Liver (tissue), 8 donors: ENCODE measurements at regions not wholly inside any gene's neighbourhood (a gene's known extent, or its start where the extent isn't known, plus 50 kb on each side); places are given as distances from the start of the nearest gene placed in this dataset.
"Not testable (repeated sequence)": the region's sequence is repeated elsewhere in the genome, so short reads cannot be mapped to it uniquely, and the experiment has no call there.

ENCODE experiments used
- DNase-seq: peaks from one replicate; pipeline ENCODE4 v3.0.0-alpha.2; 2017; ENCODE audit warnings: low spot score
- H3K27ac ChIP-seq, 2 donors: one replicate each; pipeline ENCODE4 v1.7.0; 2013; ENCODE audit warnings: inconsistent platforms in 2 of 2, low read length in 2 of 2, control low read depth in 1 of 2, low read depth in 1 of 2, mild to moderate bottlenecking in 1 of 2
- H3K27me3 ChIP-seq, 4 donors: one replicate each; pipeline versions ENCODE4 v1.6.1 to v1.7.0; 2013; ENCODE audit warnings: low read length in 3 of 4, inconsistent platforms in 1 of 4, mild to moderate bottlenecking in 1 of 4, moderate library complexity in 1 of 4; ENCODE audit not compliant: control insufficient read depth in 4 of 4, insufficient read depth in 4 of 4
- H3K36me3 ChIP-seq, 4 donors: one replicate each; pipeline versions ENCODE4 v1.6.1 to v1.7.0; 2013; ENCODE audit warnings: low read length in 3 of 4, mild to moderate bottlenecking in 3 of 4, low read depth in 1 of 4, moderate library complexity in 1 of 4; ENCODE audit not compliant: control insufficient read depth in 4 of 4, insufficient read depth in 3 of 4
- H3K4me1 ChIP-seq, 4 donors: one replicate each; pipeline versions ENCODE4 v1.6.1 to v1.7.0; 2013; ENCODE audit warnings: low read length in 3 of 4, mild to moderate bottlenecking in 3 of 4, moderate library complexity in 1 of 4; ENCODE audit not compliant: control insufficient read depth in 4 of 4, insufficient read depth in 4 of 4
- H3K4me3 ChIP-seq, 3 donors: one replicate each; pipeline versions ENCODE4 v1.6.1 to v1.7.0; 2013; ENCODE audit warnings: low read length in 3 of 3, control low read depth in 1 of 3, low read depth in 1 of 3, mild to moderate bottlenecking in 1 of 3
- H3K9ac ChIP-seq, 2 donors: one replicate each; pipeline ENCODE4 v1.7.0; 2013; ENCODE audit warnings: low read length in 2 of 2, mild to moderate bottlenecking in 2 of 2, moderate library complexity in 2 of 2, control low read depth in 1 of 2, low read depth in 1 of 2
- H3K9me3 ChIP-seq, 4 donors: one replicate each; pipeline versions ENCODE4 v1.6.1 to v1.7.0; 2013; ENCODE audit warnings: low read length in 3 of 4; ENCODE audit not compliant: control insufficient read depth in 4 of 4
- GABPA ChIP-seq, 2 donors: IDR thresholded peaks in 1 of 2; conservative IDR thresholded peaks in 1 of 2; 2 replicates each; pipeline ENCODE4 v1.6.1; 2016; ENCODE audit warnings: antibody characterized with exemption in 2 of 2, mild to moderate bottlenecking in 1 of 2, moderate library complexity in 1 of 2
- HNF4G ChIP-seq: IDR thresholded peaks from 2 replicates; pipeline ENCODE4 v1.6.1; 2016; ENCODE audit warnings: antibody characterized with exemption
- MAX ChIP-seq: IDR thresholded peaks from 2 replicates; pipeline ENCODE4 v1.6.1; 2016; ENCODE audit warnings: antibody characterized with exemption
- NR2F2 ChIP-seq: IDR thresholded peaks from 2 replicates; pipeline ENCODE4 v1.6.1; 2016; ENCODE audit warnings: antibody characterized with exemption
- RAD21 ChIP-seq, 2 donors: IDR thresholded peaks; 2 replicates each; pipeline ENCODE4 v1.6.1; 2016; ENCODE audit warnings: antibody characterized with exemption in 2 of 2, mild to moderate bottlenecking in 2 of 2
- RXRA ChIP-seq, 2 donors: IDR thresholded peaks; 2 replicates each; pipeline ENCODE4 v1.6.1; 2017 to 2018; ENCODE audit warnings: antibody characterized with exemption in 2 of 2, mild to moderate bottlenecking in 1 of 2
- SP1 ChIP-seq: IDR thresholded peaks from 2 replicates; pipeline ENCODE4 v1.6.1; 2018; ENCODE audit warnings: antibody characterized with exemption, mild to moderate bottlenecking
- ZBTB33 ChIP-seq: IDR thresholded peaks from 2 replicates; pipeline ENCODE4 v1.6.1; 2016; ENCODE audit warnings: antibody characterized with exemption
- WGBS: extraction: QIAGEN DNeasy Blood & Tissue Kit; methylation state at CpG from one replicate; pipeline ENCODE4 v1.1.7; 2013; 5-methylcytosine and 5-hydroxymethylcytosine counted together
- TF ChIP-seq, protein P1 (sequence below): fragments of 150-350 bp; IDR thresholded peaks from 2 replicates; pipeline ENCODE4 v1.5.1; 2017; ENCODE audit warnings: improper control_type of control experiment, low read depth, low read length; ENCODE audit not compliant: missing input control
- TF ChIP-seq, protein P2 (sequence below): IDR thresholded peaks from 2 replicates; pipeline ENCODE4 v1.6.1; 2016; ENCODE audit warnings: antibody characterized with exemption, mild to moderate bottlenecking
- donor health status: healthy.
- donor health status: healthy.
- donor health status: healthy.
- donor health status: healthy.
- donor health status: healthy.

DNA sequence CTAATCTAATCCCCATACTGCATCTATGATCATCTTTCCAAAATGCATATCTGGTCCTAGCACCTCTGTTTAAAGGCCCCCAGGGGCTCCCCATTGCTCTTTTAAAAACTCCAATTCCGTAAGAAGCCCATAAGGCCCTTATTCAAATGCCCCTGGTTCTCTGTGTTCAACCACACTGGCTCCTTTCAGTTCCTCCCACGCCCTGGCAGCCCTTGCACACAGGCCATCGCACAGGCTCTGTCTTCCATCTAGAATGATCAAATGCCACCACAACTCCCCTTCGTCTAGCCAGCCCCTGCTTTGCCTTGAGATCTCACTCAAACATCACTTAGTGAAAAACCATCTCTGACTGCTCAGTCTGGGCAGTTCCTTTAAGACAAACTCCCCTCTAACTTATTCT lies 112.9 kb upstream of the LYZL2 start (continued):
- TF ChIP-seq GABPA (IDR thresholded peaks at IDR 0.05 in 1 of 2, conservative IDR thresholded peaks at IDR 0.05 in 1 of 2) (no peak), RAD21 (IDR thresholded peaks at IDR 0.05) (no peak), MAX (no peak), SP1 (no peak), HNF4G (no peak), NR2F2 (no peak)
- TF ChIP-seq, protein P1, sequence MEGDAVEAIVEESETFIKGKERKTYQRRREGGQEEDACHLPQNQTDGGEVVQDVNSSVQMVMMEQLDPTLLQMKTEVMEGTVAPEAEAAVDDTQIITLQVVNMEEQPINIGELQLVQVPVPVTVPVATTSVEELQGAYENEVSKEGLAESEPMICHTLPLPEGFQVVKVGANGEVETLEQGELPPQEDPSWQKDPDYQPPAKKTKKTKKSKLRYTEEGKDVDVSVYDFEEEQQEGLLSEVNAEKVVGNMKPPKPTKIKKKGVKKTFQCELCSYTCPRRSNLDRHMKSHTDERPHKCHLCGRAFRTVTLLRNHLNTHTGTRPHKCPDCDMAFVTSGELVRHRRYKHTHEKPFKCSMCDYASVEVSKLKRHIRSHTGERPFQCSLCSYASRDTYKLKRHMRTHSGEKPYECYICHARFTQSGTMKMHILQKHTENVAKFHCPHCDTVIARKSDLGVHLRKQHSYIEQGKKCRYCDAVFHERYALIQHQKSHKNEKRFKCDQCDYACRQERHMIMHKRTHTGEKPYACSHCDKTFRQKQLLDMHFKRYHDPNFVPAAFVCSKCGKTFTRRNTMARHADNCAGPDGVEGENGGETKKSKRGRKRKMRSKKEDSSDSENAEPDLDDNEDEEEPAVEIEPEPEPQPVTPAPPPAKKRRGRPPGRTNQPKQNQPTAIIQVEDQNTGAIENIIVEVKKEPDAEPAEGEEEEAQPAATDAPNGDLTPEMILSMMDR, result no peak

GRCh38 chr10:30740774-30741173 lies 111.2 kb upstream of the LYZL2 start:
- H3K4me3 ChIP-seq, H3K9me3 ChIP-seq, H3K27ac ChIP-seq, H3K4me1 ChIP-seq, H3K36me3 ChIP-seq, H3K27me3 ChIP-seq, H3K9ac ChIP-seq, DNase-seq: not testable (repeated sequence)
- WGBS, result 78% methylated on average over 1 of the region's 1 CpG

DNA sequence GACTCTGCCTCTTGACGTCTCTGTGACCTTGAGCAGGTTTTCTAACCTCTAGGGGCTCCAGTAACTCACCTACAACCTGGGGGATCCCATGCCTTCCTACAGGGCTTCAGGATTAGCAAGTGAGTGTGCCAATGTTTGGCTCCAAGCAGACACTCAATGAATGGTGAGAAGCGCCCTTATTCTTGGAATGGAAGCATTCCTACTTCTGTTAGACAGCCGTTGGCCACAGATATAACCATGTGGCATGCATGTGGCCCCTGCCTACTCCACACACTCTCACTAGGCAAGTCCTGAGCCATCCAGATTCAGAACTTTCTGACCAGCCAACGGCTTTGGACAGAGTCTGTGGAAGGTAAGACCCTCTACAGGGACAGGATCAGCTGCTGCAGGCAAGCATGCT lies 108.9 kb upstream of the LYZL2 start:
- no peak overlapping the region for H3K27ac ChIP-seq
- peaks cover 0 to 2% (median 0%) of the 10 kb centered on the region in 4 donors for H3K27me3 ChIP-seq
- H3K4me3 ChIP-seq, result no peak overlapping the region
- DNase-seq, result no peak
- WGBS, result 87% methylated on average over 4 of the region's 4 CpGs
- H3K9me3 ChIP-seq, result no peaks in the 10 kb centered on the region
- no peaks in the 10 kb centered on the region for H3K4me1 ChIP-seq
- H3K36me3 ChIP-seq, result no peaks in the 10 kb centered on the region
- no peak for TF ChIP-seq ZBTB33
- TF ChIP-seq, protein P2, sequence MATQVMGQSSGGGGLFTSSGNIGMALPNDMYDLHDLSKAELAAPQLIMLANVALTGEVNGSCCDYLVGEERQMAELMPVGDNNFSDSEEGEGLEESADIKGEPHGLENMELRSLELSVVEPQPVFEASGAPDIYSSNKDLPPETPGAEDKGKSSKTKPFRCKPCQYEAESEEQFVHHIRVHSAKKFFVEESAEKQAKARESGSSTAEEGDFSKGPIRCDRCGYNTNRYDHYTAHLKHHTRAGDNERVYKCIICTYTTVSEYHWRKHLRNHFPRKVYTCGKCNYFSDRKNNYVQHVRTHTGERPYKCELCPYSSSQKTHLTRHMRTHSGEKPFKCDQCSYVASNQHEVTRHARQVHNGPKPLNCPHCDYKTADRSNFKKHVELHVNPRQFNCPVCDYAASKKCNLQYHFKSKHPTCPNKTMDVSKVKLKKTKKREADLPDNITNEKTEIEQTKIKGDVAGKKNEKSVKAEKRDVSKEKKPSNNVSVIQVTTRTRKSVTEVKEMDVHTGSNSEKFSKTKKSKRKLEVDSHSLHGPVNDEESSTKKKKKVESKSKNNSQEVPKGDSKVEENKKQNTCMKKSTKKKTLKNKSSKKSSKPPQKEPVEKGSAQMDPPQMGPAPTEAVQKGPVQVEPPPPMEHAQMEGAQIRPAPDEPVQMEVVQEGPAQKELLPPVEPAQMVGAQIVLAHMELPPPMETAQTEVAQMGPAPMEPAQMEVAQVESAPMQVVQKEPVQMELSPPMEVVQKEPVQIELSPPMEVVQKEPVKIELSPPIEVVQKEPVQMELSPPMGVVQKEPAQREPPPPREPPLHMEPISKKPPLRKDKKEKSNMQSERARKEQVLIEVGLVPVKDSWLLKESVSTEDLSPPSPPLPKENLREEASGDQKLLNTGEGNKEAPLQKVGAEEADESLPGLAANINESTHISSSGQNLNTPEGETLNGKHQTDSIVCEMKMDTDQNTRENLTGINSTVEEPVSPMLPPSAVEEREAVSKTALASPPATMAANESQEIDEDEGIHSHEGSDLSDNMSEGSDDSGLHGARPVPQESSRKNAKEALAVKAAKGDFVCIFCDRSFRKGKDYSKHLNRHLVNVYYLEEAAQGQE, result no peak
- no peak for TF ChIP-seq RXRA (IDR thresholded peaks at IDR 0.05)
- no peak for TF ChIP-seq RAD21 (IDR thresholded peaks at IDR 0.05)
- no peak overlapping the region for H3K9ac ChIP-seq
